AML-193 (cell line): ENCODE measurements at regions not wholly inside any gene's neighbourhood (a gene's known extent, or its start where the extent isn't known, plus 50 kb on each side); places are given as distances from the start of the nearest gene placed in this dataset.

Experiments used
- DNase-seq, 2 experiments: peaks; one replicate each; lab custom pipeline; 2025; lab: John Stamatoyannopoulos, UW

DNA sequence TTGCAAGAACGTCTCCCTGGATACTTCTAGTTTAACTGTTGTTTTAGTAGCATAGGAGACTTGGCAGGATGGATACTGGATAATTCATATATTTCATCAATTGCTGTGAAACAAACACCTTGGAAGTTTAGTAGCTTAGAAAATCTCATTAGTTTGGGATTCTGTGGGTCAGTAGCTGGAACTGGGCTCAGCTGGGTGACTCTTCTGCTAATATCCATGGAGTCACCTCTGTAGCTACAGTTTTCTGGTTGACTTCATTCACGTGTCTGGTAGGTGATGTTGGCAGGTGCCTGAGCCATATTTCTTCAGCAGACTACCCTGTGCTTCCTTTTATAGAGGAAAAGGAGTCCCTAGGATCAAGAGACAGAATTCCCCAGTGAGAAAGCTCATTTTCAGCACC, 208.9 kb upstream of the PFKP start:
- no peak for DNase-seq

DNA sequence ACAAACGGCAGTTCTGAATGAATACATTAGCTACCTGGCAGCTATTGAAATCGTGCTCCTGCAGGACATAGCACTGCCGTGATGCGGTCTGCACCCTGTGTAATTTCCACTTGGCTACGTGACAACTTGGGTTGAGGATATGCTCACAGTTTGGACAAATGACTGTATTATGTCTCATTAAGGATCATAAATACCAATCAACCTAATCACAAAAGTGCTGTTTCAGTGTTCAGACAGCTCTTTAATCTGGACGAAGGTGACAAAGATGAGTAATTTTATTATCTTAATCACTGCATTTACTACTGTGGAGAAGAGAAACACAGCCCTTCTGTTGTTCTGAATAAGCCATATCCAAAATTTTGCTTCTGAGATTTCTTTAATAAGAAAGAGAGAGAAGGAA, 210.8 kb upstream of the PFKP start:
- DNase-seq, result no peak

DNA sequence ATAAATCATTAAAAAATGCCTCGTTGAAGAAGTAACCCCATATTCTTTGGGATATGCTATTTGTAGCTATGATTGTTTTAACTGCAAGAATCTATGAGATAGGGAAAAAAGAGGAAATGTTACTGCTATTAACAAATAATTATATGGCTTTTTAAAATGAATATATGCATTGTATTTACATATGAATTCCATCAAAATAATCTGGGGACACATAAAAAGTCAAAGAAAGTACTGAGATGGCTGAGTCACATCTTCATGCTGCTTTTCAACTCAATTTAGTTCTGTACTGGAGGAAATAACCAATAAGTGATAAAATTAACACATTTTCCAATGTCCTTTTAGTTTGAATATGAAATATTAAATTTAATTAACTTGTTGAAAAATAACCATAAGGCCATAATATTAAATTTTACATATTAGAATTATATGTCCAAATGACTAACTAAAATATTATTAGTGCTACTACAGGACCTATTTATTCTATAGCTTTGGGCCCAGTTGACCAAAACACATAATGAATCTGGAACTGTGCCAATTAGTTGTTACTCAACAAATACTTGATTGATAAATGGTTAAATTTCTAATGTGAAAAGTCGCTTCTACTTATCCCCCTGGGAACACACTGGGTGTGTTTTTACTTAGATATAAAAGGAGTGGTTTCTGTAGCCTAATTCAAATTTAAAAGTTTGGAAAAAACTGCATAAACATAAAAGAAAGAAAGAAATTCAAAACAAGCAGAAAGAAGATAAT, 214.6 kb upstream of the PFKP start:
- DNase-seq, result no peak

DNA sequence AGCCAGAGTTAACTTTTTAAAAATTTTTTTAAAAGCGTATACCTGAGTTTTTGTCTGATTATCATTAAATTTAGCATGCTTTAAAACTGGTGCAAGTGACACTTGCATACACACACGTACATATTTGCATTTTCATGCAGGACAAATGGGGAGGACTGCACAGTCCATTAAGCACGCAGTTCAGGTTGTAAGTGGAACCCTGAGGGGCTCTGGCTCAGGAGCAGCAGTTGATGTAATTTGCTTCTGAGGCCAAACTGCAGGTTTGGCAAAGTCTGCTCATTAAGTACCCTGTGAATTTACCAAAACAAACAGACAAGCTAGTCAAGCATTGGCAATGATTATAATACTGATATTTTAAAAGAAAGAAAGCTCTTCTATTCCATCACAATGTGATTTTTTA, 215.8 kb upstream of the PFKP start:
- DNase-seq, result no peak

DNA sequence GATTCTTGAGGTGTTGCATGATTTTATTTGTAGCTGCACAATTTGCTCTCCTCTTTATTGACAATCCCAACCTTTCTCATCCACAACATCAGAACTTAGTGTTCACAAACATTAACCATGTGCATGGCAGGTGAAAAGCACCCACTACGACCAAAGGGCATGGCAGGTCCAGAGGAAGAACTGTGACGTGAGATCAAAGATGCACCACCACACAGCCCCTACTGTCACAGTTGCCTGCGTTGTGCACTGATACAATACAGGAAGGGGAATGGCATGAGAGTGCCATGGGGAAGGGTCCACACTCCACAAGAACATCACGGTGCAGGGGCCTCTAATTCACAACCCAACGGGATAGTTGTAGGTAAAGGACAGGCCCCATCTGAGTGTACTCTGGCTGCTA, 217.1 kb upstream of the PFKP start:
- no peak for DNase-seq

DNA sequence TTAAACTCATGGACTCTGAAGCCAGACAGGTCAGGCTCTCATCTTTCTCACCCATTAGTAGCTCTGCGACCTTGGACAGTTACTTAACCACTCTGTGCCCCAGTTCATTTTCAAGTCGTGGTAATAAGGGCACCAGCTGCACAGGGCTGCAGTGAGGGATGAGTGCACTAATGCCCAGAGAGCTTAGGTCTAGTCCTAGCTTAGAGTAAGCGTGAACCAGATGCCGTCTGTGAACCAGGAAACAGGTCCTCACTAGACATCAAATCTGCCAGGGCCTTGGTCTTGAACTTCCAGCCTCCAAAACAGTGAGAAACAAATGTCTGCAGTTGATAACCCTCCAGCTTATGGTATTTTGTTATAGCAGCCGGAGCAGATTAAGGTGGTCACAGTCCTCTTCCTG, 222.4 kb upstream of the PFKP start:
- DNase-seq, result no peak

DNA sequence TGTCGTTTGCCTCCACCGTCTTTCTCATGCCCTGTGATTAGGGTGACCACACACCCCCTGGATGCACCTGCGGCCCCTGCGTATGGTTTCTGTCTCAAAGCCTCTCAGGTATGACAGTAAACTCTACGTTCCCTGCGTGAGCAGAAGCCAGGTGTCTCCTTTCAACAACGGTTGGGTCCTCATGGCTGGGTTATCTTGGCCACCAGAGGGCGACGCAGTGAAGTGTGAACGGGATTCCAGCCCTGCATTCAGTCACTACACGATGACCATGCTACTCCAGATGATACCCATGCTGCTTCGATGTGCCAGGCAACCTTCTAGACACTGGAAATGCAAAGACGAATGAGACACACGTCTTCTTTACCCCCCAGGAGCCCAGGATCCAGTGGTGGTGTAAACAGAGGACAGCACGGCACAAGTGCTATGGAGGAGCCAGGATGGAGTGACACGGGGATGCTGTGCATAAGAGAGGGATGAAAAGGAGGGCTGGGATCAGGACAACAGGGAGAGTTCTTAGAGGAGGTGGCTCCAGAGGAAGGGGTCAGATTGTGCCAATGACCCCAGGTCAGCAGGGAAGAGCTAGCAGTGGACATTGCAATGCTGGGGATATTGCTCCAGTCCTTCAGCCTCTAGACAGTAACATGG, 228.1 kb upstream of the PFKP start:
- peak; percentile 52 to 55 for DNase-seq

DNA sequence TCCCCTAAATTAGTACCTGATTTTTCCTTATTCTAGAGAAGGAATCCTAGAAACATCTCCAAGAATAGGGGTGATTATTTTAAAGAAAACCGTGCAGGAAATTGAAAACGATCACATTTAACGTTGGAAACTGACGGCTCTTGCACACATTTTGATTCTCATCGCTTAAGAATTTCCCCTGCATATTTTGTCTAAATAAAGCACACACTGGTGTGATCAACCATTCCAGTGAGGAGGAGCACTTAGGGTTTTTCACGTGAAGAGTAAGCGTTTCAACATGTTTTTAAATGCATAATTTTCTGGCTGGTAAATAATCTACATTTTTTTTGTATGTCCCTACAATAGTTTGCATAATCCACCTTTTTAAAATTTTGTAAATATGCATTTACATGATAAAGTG, 229.7 kb upstream of the PFKP start:
- no peak for DNase-seq

DNA sequence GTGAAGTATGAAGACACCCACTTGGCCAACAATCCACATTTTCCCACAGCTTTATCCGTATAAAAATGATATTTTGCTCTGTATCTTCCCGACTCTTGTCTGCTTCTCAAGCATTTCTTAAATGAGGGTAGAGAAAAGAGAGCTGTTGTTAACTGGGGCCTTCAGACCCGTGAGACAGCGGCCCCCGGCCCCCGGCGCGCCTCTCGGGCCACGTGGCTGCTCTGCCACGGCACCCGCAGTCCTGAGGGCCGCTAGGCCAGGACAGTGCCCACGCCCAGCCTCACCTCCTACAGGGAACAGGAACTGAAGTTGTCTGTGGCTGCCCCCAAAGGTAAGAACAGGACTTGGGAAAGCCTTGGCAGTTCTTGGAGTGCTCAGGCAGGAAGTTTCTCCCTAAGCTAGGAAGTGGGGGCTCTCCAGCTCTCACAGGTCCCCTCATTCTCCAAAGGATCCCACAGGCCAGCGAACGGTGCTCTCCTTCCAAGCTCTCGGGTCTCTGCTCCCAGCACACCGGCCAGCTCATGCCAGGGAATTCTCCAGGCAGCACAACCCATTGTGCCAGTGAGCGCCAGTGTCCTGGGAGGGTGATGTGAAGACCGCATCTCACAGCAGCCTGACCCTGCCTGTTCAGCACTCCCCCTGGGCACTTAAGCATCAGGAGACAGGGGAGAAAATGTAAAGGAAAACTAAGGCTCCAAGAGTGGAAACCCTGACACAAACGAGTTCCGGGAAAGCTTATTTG, 230.3 kb upstream of the PFKP start:
- DNase-seq, result no peak

DNA sequence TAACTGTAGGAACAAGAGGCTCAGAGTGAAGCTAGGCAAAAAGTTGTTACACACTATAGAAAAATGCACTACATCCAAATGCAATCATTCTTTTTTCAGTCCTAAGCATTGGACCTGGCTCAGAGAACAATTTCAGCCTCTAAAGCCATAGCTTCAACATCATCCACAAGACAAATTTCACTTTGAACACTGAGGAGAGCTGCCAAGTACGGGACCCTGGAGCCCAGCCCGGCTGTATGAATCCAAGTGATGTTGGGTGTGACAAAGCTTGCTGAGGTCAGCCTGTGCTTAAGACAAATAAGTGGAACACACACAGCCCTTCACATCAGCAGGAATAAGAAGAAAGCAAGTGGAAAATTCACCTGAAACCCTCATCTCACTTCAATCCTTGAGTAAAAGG, 233.1 kb upstream of the PFKP start:
- no peak for DNase-seq

DNA sequence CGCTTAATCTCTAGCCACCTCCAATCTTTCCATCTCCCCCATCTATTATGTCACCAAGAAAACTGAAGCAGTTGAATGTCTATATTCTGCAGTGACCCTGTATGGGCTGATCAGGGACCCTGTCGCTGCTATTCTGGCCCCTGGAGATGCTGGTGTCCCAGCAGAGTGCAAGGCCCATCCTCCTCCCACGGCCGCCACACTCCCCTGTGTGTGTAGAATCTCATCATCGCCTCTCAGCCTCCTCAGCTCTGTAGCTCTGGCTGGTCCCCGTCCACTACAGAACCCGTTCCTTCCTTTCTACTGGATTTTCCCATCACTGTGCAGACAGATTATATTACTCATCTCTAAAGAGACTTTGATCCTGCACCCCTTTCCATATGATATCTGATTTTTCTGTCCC, 235.8 kb upstream of the PFKP start:
- DNase-seq, result no peak

DNA sequence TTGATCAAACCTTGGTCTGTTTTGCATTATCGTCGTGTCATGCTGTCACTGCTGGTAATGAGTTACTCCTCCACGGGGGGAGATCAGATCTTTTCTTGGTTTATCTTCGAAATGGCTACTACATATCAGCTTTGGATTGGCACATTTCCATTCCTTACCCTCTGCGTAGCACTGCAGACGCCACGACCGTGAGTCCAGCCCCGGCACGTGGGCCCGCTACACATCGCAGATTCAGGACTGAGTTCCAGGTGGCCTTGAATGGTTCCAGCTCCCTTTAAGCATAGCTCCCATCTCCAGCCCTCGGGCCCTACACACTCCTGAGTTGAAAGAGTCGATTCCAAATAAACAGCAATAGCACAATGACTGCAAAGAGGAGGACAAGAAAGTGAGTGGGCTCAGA, 238.6 kb upstream of the PFKP start:
- no peak for DNase-seq

DNA sequence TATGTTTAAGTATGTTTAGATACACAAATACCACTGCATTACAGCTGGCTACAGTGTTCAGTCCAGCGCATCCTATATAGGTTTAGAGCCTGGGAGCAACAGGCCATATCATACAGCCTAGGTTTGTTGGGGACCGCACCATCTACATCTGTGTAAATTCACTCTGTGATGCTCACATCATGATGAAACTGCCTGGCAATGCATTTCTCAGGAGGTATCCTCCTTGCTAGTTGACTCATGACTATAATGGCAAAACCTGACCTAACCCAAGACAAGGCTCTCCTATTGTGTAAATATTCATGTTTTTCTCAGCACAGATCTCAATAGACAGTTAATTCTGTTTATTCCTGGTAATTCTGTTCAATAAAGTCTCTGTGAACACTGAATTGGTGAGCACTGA, 240.7 kb upstream of the PFKP start:
- no peak for DNase-seq

DNA sequence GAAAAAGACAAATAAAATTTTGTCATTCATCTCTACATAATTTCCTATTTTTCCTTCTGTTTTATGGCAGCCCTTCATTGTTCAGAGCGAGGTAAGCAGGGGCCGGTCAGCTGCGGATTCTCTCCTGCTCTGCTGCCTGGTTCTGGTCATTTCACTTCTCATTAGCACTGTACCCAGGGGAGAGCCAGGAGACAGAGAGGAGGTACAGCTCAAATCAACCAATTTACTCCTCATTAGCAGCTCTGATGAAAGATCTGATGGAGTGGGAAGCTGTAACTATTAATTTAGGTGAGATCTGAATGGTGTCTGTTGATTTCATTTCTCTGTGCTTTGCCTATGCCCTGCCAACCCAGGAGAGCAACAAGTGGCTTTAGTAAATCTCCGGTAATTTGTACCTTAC, 241.5 kb upstream of the PFKP start:
- no peak for DNase-seq

DNA sequence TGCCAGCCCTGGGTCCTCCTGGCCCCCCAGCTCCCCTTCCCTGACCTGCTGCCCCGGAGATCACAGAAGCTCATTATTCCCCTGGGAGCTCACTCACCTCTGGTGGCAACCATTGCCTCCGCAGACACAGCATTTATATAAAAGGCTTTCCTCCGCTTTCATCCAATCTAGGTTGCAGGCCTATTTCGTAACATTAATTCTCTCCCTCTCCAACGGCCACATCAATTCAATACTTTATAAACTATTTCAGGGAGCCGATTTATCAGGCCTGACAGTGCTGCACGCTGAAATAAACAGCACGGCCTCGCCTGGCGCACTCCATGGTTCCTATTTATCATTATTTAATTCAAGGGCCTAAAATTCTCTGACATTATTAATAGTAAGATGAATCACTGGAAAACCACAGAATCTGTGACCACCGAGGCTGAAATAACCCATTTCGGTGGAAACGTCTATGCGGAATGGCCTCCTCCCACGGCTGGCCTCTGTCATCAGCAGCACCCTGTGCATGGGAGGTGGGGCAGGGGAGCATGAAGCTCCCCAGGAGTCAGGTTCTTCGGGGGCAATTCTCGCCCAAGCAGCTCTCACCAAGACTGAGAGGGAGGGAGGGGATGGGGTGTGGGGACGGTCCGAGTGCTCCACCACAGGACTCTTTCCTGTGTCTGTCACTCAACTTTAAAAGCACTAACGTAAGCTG, 249.3 kb upstream of the PFKP start:
- no peak for DNase-seq

DNA sequence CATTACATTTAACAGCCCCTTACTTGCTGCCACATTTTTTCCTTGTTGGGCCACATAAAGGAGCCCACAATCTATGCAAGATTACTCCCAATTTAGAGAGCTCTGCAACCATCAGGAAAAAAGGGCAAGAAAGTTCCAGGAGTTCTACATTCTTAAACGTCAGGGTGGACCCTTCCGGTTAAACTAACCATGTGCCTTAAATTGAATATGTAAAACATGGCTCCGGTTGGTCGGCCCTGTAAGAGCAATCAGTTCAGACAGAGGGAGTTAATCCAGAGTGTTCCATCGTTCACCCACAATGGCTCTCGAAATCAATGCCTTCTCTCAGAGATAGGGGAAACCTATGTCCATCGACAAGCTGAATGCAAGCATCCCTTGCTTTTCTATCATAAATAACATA, 253.7 kb upstream of the PFKP start:
- DNase-seq, result no peak

DNA sequence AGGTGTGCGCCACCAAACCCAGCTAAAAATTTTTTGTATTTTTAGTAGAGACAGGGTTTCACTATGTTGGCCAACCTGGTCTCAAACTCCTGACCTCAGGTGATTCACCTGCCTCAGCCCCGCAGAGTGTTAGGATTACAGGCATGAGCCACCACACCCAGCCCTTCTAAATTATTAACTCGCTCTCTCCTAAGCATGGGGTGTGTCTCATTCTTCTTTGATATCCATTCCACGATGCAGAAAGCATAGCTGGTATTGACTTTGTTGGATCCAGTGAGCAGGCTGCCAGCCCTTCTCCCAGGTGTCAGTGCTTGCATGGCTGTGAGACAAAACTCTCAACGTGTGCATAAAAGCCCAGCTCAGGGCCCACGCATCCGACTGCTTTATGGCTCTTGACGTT, 254.1 kb upstream of the PFKP start:
- no peak for DNase-seq

DNA sequence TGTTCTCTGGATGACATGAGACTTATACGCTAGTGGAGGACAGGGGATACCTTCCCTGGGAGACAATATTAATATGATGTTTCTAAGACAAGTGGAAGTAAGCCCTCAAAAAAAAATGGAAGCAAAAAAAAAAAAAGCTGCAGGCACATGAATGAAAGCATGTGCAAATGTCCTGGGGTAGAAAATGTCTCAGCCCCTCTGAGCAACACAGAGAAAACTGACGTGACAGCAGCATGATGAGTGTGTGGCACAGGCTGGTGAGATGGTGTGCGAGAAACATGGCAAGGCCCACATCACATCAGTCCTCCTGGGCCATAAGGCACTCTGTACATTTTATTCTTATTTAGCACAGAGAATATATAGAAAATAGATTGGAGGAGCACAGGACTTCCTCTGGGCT, 254.7 kb upstream of the PFKP start:
- no peak for DNase-seq

DNA sequence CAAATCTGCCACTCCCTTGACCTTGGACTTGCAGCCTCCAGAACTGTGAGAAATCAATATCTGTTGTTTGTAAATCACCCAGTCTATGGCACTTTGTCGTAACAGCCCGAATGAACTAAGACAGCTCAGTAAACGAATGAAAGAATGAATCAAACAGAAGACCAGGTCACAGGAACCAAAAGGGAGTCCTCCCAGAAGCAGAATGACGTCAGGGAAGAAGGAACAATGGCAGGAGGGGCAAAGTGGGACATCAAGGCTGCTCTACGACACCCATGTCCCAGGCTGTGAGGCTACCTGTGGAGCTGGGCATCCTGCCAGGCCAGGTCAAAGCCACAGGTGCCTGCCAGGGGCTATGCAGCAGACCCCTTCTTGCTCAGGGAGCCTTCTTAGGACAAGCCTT, 267.2 kb upstream of the PFKP start:
- no peak for DNase-seq

DNA sequence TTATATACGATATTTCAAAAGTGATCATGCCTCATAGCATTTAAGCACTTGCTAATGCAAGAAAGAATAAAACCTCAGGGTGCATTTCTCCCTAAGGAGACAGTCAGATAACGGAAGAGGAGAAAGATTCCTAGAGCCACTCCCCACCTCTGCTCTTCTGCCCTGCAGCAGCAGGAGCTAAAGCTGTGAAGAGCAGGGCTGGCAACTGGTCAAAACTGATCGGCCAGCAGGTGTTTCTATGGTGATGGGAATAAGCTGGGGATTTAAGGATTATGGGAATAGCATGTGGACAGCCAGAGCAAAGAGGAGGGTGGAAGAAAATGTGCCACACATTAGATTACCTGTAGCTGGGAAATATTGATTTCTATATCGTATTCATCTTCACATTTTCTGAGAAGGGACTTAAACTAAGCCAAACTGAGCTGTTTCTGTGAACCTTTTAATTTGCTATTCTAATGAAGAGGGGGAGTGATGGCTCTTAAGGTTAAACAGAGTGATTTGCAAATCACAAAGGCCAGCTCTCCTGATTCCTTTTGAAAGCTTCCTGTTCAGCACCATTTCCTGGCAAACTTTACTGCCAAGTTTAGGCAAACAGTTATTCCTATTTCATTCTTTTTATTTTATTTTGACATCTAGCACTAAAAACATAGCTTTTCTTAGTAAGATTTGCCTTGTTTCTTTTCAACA, 268.9 kb upstream of the PFKP start:
- no peak for DNase-seq

DNA sequence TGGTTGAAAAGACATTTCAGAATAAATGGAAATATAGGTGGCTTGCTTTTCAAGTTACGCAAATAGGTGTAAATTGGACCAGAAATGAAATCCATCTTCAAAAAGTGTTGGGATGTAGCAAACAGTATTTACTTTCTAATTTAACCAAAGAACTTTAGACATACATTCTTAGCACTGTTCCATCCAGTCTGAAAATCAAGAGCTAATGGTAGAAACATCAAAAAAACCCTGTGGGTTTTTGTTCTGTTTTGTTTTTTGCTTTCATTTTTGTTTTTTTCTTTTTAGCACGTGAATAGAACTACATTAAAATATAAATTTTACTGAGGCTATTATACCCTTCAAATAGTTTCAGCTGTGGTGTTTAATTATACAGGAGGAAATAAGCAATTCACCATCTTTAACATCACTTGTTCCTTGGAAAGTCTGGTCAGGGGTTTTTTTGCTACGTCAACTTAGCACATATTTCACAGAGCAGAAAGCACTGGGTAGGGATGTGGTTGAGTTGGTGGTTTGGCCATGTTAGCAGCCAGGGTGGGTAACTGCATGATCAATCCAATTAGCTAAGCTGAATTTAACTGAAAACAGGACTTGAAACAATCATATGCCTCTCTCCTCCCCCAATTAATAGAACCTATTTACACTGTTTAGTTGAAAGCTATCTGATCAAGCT, 275.4 kb upstream of the PFKP start:
- no peak for DNase-seq
